OCI-LY1 (cell line): ENCODE measurements at regions not wholly inside any gene's neighbourhood (a gene's known extent, or its start where the extent isn't known, plus 50 kb on each side); places are given as distances from the start of the nearest gene placed in this dataset.

Experiments used
- CTCF ChIP-seq: fragments of 200-600 bp; sonication (generic), shearing (Covaris generic); IDR thresholded peaks from 2 replicates; pipeline ENCODE4 v1.5.1; 2017; ENCODE audit warnings: mild to moderate bottlenecking, antibody characterized with exemption, low read length, moderate library complexity, mixed read lengths
- EZH2 ChIP-seq: fragments of 200-600 bp; sonication (generic), shearing (Covaris generic); IDR thresholded peaks from 2 replicates; pipeline ENCODE4 v1.8.0; 2017; ENCODE audit warnings: borderline replicate concordance, mixed run types, mild to moderate bottlenecking, antibody characterized with exemption, low read length, moderate library complexity, mixed read lengths

DNA sequence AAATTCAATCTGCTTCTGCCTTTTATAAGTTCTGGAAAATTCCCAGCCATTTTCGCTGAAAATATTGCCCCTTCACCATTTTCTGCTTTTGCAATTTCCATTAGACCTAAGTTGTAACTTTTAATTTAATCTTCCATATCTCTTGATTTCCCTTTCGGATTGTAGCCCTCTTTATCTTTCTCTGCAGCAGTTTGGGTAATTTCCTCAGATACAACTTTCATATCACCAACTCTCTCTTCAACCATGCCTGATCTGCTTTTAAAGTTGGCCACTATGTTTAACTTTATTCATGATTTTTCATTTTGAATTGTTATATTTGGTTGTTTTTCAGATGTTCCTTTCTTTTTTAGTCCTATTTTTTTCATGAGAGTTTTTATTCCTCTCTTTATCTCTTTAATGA, 157.0 kb upstream of the VLDLR start:
- TF ChIP-seq EZH2 (no peak), CTCF (no peak)
